ENCODE measurements at regions not wholly inside any gene's neighbourhood (a gene's known extent, or its start where the extent isn't known, plus 50 kb on each side); places are given as distances from the start of the nearest gene placed in this dataset.

- TF ChIP-seq KDM3A (CRISPR knock-in tag; IDR thresholded peaks at IDR 0.05; ENCODE audit: low read depth) (no peak), MEIS2 (CRISPR knock-in tag; IDR thresholded peaks at IDR 0.05) (no peak), NFYC (CRISPR knock-in tag; IDR thresholded peaks at IDR 0.05) (no peak), TFAP4 (IDR thresholded peaks at IDR 0.05; ENCODE audit: borderline replicate concordance, low read depth) (no peak), TOE1 (CRISPR knock-in tag; IDR thresholded peaks at IDR 0.05) (no peak), ATM (IDR thresholded peaks at IDR 0.05; ENCODE audit: borderline replicate concordance) (no peak), ELF1 (CRISPR knock-in tag; IDR thresholded peaks at IDR 0.05) (no peak), GTF2F1 (IDR thresholded peaks at IDR 0.05; ENCODE audit: low read length) (no peak), ZNF547 (CRISPR knock-in tag; IDR thresholded peaks at IDR 0.05) (no peak)
These were observed 201.0 kb upstream of the RTL1 start (continued) for GRCh38 chr14:101104485-101104884.

GRCh38 chr14:101105045-101105444, 201.5 kb upstream of the RTL1 start:
- no peaks in the 10 kb centered on the region for H3K36me3 ChIP-seq (replicated peaks in 1 of 2; ENCODE audit: control insufficient read depth in 1 of 2, insufficient read depth in 2 of 2, low read length in 2 of 2)
- H3K27me3 ChIP-seq (ENCODE audit: control insufficient read depth in 1 of 2, insufficient read depth in 2 of 2, low read length in 2 of 2) = peaks cover 5 to 12% of the 10 kb centered on the region in 2 experiments; a peak in 3 of 5 replicates
- H3K4me3 ChIP-seq (replicated peaks in 1 of 3; ENCODE audit: insufficient read depth in 1 of 3, low read depth in 2 of 3, low read length in 3 of 3) = no peak overlapping the region
- no CpG with 5 or more reads among the region's 4 CpGs for WGBS (ENCODE audit: low lambda C conversion rate)
- no peaks in the 10 kb centered on the region for H3K4me1 ChIP-seq (ENCODE audit: insufficient read depth, low read length)
- H3K9me3 ChIP-seq (ENCODE audit: low read length) = no peaks in the 10 kb centered on the region; the same call in 1 of the 2 replicates
- CTCF ChIA-PET (ENCODE audit: low intra/inter-chr PET ratio, low total read pairs) = no interaction called here
- in situ Hi-C loops (cut with HindIII; ENCODE audit: extremely low pct_ligation_motif_present, low pct_unique_long_range_greater_than_20kb) (no loop called here), intact Hi-C loops (cut with micrococcal nuclease; ENCODE audit: unreplicated experiment) (no loop called here)
- no peak for ATAC-seq
- DNase-seq (ENCODE audit: low spot score) = no peak
- H3K9ac ChIP-seq (ENCODE audit: insufficient read depth, low read depth, low read length) = no peak overlapping the region
- H3K4me2 ChIP-seq (ENCODE audit: low read depth, low read length) = no peak overlapping the region
- FAIRE-seq = no peak
- TF ChIP-seq ZMAT3 (CRISPR knock-in tag; conservative IDR thresholded peaks at IDR 0.05) (no peak), FIP1L1 (IDR thresholded peaks at IDR 0.05; ENCODE audit: borderline replicate concordance, insufficient read depth, low read depth, low read length) (no peak), ZBTB42 (CRISPR knock-in tag; IDR thresholded peaks at IDR 0.05) (no peak), MIER2 (CRISPR knock-in tag; IDR thresholded peaks at IDR 0.05) (no peak), CEBPG (CRISPR knock-in tag; IDR thresholded peaks at IDR 0.05) (no peak), KLF11 (CRISPR knock-in tag; IDR thresholded peaks at IDR 0.05) (no peak), ZNF720 (CRISPR knock-in tag; IDR thresholded peaks at IDR 0.05) (no peak), PITX1 (CRISPR knock-in tag; IDR thresholded peaks at IDR 0.05) (no peak), IKZF1 (IDR thresholded peaks at IDR 0.05) (no peak), RFX3 (CRISPR knock-in tag; IDR thresholded peaks at IDR 0.05) (no peak), EEA1 (CRISPR knock-in tag; IDR thresholded peaks at IDR 0.05; ENCODE audit: borderline replicate concordance) (no peak), SMAD9 (CRISPR knock-in tag; IDR thresholded peaks at IDR 0.05) (no peak), KDM6A (CRISPR knock-in tag; IDR thresholded peaks at IDR 0.05; ENCODE audit: low read depth) (no peak), AGO2 (optimal IDR thresholded peaks at IDR 0.05; ENCODE audit: low read depth, low read length) (no peak)
- H3K27ac ChIP-seq (ENCODE audit: extremely low read length, insufficient read depth, low read length) = no peak overlapping the region
- no TSS peak for BruUV-seq (replicated peaks)
- no peaks in the 10 kb centered on the region for H4K20me1 ChIP-seq (ENCODE audit: insufficient read depth, low read length)
- POLR2A ChIA-PET = no interaction called here
- H2AFZ ChIP-seq (ENCODE audit: low read length) = no peak overlapping the region
- H3K79me2 ChIP-seq (ENCODE audit: insufficient read depth, low read length) = no peaks in the 10 kb centered on the region
